ENCODE measurements at regions not wholly inside any gene's neighbourhood (a gene's known extent, or its start where the extent isn't known, plus 50 kb on each side); places are given as distances from the start of the nearest gene placed in this dataset.
"Not testable (repeated sequence)": the region's sequence is repeated elsewhere in the genome, so short reads cannot be mapped to it uniquely, and the experiment has no call there.

- no peak for DNase-seq
Observed at GRCh38 chr6:11450037-11450436, 87.5 kb upstream of the TMEM170B start.

GRCh38 chr6:11449408-11449807 is 88.1 kb upstream of the TMEM170B start:
- DNase-seq = no peak

GRCh38 chr6:11448038-11448437 is 89.5 kb upstream of the TMEM170B start:
- no peak for DNase-seq

- DNase-seq = no peak
Observed at GRCh38 chr6:11447265-11447664, 90.3 kb upstream of the TMEM170B start.

- DNase-seq = no peak
Observed at GRCh38 chr6:11445146-11445545, 92.4 kb upstream of the TMEM170B start.

GRCh38 chr6:11443125-11443524 is 94.4 kb upstream of the TMEM170B start:
- DNase-seq = not testable (repeated sequence)

GRCh38 chr6:11442495-11442894 is 95.1 kb upstream of the TMEM170B start:
- DNase-seq = no peak

GRCh38 chr6:11439876-11440275 is 97.7 kb upstream of the TMEM170B start:
- DNase-seq = no peak

GRCh38 chr6:11439017-11439420 is 98.5 kb upstream of the TMEM170B start:
- DNase-seq = no peak

GRCh38 chr6:11437824-11438459 is 99.6 kb upstream of the TMEM170B start:
- no peak for DNase-seq

GRCh38 chr6:11436508-11437096 is 100.9 kb upstream of the TMEM170B start:
- DNase-seq = no peak

- no peak for DNase-seq
Observed at GRCh38 chr6:11434565-11435326, 102.8 kb upstream of the TMEM170B start.

- no peak for DNase-seq
Observed at GRCh38 chr6:11433860-11434259, 103.7 kb upstream of the TMEM170B start.

GRCh38 chr6:11432713-11433450 is 104.7 kb upstream of the TMEM170B start:
- DNase-seq = no peak

GRCh38 chr6:11432091-11432490 is 105.5 kb upstream of the TMEM170B start:
- no peak for DNase-seq

- DNase-seq = no peak
Observed at GRCh38 chr6:11431455-11431937, 106.1 kb upstream of the TMEM170B start.

GRCh38 chr6:11430036-11430435 is 107.5 kb upstream of the TMEM170B start:
- DNase-seq = no peak

GRCh38 chr6:11429577-11429976 is 108.0 kb upstream of the TMEM170B start:
- no peak for DNase-seq

GRCh38 chr6:11428895-11429294 is 108.7 kb upstream of the TMEM170B start:
- DNase-seq = no peak

- no peak for DNase-seq
Observed at GRCh38 chr6:11428371-11428770, 109.2 kb upstream of the TMEM170B start.

- DNase-seq = no peak
Observed at GRCh38 chr6:11427723-11428245, 109.8 kb upstream of the TMEM170B start.

GRCh38 chr6:11427091-11427722 is 110.3 kb upstream of the TMEM170B start:
- no peak for DNase-seq

- no peak for DNase-seq
Observed at GRCh38 chr6:11426571-11426970, 111.0 kb upstream of the TMEM170B start.
